NB4 (cell line): ENCODE measurements at regions not wholly inside any gene's neighbourhood (a gene's known extent, or its start where the extent isn't known, plus 50 kb on each side); places are given as distances from the start of the nearest gene placed in this dataset.

ENCODE experiments used
- DNase-seq: peaks from one replicate; pipeline ENCODE4 v3.0.0; 2010; ENCODE audit warnings: low read depth
- H3K4me3 ChIP-seq: one replicate; pipeline ENCODE4 v1.5.1; 2011; ENCODE audit warnings: mild to moderate bottlenecking, low read depth, low read length, moderate library complexity
- MYC ChIP-seq: IDR thresholded peaks from 2 replicates; pipeline ENCODE4 v1.6.1; 2011; ENCODE audit warnings: low read depth, low read length
- POLR2A ChIP-seq: IDR thresholded peaks from 2 replicates; pipeline ENCODE4 v1.6.1; 2011; ENCODE audit warnings: mild to moderate bottlenecking; ENCODE audit not compliant: insufficient read length; ENCODE audit errors: extremely low read depth
- TF ChIP-seq, protein P1 (sequence below): IDR thresholded peaks from one replicate; pipeline ENCODE4 v1.5.1; 2012; ENCODE audit warnings: low read depth, low read length
- TF ChIP-seq, protein P2 (sequence below): IDR thresholded peaks from 2 replicates; pipeline ENCODE4 v1.6.1; 2011; ENCODE audit warnings: low read depth, low read length

DNA sequence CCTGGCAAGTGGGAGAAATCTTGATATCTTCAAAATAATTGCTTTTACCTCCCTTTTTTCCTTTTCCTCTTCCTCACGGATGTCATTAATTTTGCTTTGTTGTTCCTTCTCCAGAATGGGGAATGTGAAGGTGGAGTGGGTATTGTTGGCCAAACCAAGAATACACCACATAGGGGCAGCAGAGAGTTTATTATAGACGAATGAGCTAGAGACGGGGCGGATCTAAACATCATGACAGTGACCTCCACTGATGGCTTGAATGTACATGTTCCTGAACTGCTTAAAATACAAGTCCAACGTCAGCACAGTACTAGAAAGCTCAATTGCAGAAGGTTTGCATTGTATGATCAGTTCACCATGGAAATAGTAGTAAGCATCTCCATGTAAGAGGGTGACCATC, 122.3 kb upstream of the SNX19 start:
- H3K4me3 ChIP-seq = no peak overlapping the region
- TF ChIP-seq, protein P1, sequence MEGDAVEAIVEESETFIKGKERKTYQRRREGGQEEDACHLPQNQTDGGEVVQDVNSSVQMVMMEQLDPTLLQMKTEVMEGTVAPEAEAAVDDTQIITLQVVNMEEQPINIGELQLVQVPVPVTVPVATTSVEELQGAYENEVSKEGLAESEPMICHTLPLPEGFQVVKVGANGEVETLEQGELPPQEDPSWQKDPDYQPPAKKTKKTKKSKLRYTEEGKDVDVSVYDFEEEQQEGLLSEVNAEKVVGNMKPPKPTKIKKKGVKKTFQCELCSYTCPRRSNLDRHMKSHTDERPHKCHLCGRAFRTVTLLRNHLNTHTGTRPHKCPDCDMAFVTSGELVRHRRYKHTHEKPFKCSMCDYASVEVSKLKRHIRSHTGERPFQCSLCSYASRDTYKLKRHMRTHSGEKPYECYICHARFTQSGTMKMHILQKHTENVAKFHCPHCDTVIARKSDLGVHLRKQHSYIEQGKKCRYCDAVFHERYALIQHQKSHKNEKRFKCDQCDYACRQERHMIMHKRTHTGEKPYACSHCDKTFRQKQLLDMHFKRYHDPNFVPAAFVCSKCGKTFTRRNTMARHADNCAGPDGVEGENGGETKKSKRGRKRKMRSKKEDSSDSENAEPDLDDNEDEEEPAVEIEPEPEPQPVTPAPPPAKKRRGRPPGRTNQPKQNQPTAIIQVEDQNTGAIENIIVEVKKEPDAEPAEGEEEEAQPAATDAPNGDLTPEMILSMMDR = peak; percentile 31
- TF ChIP-seq, protein P2, sequence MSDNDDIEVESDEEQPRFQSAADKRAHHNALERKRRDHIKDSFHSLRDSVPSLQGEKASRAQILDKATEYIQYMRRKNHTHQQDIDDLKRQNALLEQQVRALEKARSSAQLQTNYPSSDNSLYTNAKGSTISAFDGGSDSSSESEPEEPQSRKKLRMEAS = no peak
- peak; percentile 42 for DNase-seq

DNA sequence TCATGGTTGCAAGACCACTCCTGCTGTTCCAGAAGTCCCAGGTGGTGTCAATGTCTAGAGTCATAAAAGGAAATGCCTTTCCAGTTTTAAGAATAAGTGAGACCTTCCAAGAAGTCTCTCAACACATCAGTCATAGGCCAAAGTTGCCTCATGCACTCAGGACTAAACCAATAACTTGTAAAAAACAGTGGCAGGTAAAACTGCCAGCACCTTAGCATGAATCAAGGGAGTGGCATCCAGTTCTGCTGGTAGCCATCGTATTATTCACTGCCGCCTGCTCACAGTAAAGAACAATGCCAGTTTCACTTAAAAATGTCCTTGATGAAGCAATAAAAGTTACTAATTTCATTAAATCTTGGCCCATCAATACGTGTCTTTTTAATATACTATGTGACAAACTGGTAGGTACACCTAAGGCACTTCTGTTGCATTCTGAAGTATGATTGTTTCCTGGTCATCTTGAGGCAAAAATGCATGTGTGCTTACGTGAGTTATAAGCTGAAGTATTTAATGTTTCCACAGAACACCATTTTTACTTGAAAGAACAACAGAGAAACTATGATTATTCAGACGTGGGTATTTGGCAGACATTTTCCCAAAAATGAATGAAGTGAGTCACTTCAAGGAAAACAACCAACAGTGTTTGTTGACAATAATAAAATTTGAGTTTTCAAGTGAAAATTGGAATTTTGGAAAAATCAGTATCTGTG, 125.2 kb upstream of the SNX19 start:
- no peak for DNase-seq
- H3K4me3 ChIP-seq = no peak overlapping the region
- TF ChIP-seq MYC (no peak), POLR2A (no peak)
- TF ChIP-seq, protein P2 = no peak
- TF ChIP-seq, protein P1 = no peak

DNA sequence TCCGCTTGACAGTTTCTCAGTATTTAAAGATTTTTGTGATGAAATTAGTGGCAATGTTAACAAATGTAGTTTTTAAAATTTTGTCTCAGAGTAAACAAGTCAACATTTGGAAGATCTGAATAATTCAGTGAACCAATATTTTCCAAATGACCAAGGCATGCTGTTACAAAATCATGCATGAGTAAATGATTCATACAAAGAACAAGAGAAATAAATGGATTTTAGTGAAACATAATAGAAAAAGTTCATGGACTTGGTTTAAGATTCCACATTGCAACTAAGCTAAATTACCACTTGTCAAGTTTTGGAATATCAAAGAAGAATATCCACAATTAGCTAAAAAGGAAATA, 125.7 kb upstream of the SNX19 start:
- no peak overlapping the region for H3K4me3 ChIP-seq
- DNase-seq = no peak
- TF ChIP-seq, protein P1 = no peak
- TF ChIP-seq MYC (no peak), POLR2A (no peak)
- TF ChIP-seq, protein P2 = no peak

DNA sequence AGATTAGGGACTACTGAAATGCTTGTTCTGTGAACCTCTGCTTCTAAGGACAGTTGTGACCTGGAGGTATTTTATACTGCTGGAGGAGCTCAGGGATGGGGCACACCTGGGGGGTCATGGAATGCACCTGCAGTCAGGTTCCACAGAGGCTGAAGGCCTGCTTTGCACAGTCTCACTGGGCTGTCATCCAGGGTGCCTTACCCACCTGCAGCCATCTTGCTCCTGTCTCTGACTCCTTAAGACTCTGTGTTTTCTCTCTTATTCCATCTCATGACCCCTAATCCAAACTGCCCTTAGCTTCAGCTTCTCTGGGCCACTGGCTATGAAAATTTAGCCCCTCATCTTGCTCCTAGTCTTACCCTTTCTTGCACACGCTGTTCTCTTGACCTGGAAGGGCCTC, 127.0 kb upstream of the SNX19 start:
- no peak for DNase-seq
- no peak overlapping the region for H3K4me3 ChIP-seq
- TF ChIP-seq MYC (no peak), POLR2A (no peak)
- TF ChIP-seq, protein P1 = no peak
- TF ChIP-seq, protein P2 = no peak

DNA sequence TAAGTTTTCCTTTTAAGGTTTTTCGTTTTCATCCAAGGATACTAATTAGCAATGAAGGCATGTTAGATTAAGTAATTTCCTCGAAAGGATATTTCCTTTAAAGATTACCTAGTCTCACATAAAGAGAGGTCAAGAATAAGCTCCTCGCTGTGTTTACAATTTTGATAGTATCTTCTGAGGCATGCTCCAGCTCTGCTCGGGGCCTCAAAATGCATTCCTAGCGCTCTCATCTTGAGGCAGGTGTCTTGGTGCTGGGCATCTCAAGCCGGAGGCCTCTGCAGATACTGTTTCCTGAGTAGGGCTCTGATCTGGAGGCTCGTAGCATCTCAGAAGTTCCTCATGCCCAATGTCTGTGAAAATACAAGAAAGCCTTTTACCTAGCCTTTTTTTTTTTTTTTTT, 128.6 kb upstream of the SNX19 start:
- TF ChIP-seq, protein P2 = no peak
- TF ChIP-seq POLR2A (no peak), MYC (no peak)
- TF ChIP-seq, protein P1 = no peak
- no peak overlapping the region for H3K4me3 ChIP-seq
- no peak for DNase-seq

DNA sequence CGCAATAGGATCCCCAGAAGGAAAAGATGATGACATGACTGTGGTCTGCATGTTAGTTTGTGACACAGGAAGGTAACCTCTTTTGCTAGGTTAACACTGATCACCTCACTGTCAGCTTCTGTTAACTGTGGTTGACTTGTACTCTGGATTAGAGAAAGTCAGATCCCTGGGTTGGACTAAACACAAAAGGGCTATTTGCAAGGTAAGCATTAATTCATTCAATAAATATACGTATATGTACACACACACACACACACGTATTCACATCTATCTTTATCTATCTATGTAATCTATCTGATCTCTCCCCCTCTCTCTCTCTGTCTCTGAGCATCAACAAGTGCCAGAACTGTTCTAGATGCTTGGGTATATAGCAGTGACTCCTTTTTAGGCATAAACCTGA, 136.1 kb upstream of the SNX19 start:
- DNase-seq = no peak
- TF ChIP-seq POLR2A (no peak), MYC (no peak)
- TF ChIP-seq, protein P1 = no peak
- TF ChIP-seq, protein P2 = no peak
- H3K4me3 ChIP-seq = no peak overlapping the region
